Caki2 (cell line): ENCODE measurements at regions not wholly inside any gene's neighbourhood (a gene's known extent, or its start where the extent isn't known, plus 50 kb on each side); places are given as distances from the start of the nearest gene placed in this dataset.

Source experiments
- DNase-seq: peaks from one replicate; pipeline ENCODE4 v3.0.0-alpha.2; 2015; ENCODE audit warnings: low read depth
- in situ Hi-C: cut with HindIII; loops from 2 replicates; pipeline ENCODE4 v1.10.0; 2016; ENCODE audit warnings: low sequenced_read_pairs, low pct_unique_long_range_greater_than_20kb, mixed read lengths

- no peak for DNase-seq
- in situ Hi-C loops: no loop called here
Measured at GRCh38 chr6:23367311-23367710, 758.7 kb upstream of the NRSN1 start.

GRCh38 chr6:23368557-23368956 lies 757.5 kb upstream of the NRSN1 start:
- DNase-seq: no peak
- in situ Hi-C loops: no loop called here

- in situ Hi-C loops: no loop called here
- no peak for DNase-seq
Measured at GRCh38 chr6:23370051-23370450, 756.0 kb upstream of the NRSN1 start.

GRCh38 chr6:23371132-23371915 lies 754.7 kb upstream of the NRSN1 start:
- in situ Hi-C loops: no loop called here
- no peak for DNase-seq

GRCh38 chr6:23377830-23378229 lies 748.2 kb upstream of the NRSN1 start:
- DNase-seq: no peak
- in situ Hi-C loops: no loop called here

GRCh38 chr6:23380465-23380864 lies 745.5 kb upstream of the NRSN1 start:
- no peak for DNase-seq
- in situ Hi-C loops: no loop called here

- peak; percentile 51 for DNase-seq
- in situ Hi-C loops: no loop called here
Measured at GRCh38 chr6:23388086-23388783, 737.8 kb upstream of the NRSN1 start.

GRCh38 chr6:23389386-23389785 lies 736.6 kb upstream of the NRSN1 start:
- in situ Hi-C loops: no loop called here
- DNase-seq: no peak

GRCh38 chr6:23390221-23390620 lies 735.8 kb upstream of the NRSN1 start:
- in situ Hi-C loops: no loop called here

GRCh38 chr6:23394681-23395080 lies 731.3 kb upstream of the NRSN1 start:
- no peak for DNase-seq
- in situ Hi-C loops: no loop called here

More at GRCh38 chr6:23390221-23390620, 735.8 kb upstream of the NRSN1 start:
- DNase-seq: no peak

- no peak for DNase-seq
- in situ Hi-C loops: no loop called here
Measured at GRCh38 chr6:23395381-23395780, 730.6 kb upstream of the NRSN1 start.

- in situ Hi-C loops: no loop called here
- no peak for DNase-seq
Measured at GRCh38 chr6:23396949-23397348, 729.1 kb upstream of the NRSN1 start.

- in situ Hi-C loops: no loop called here
- no peak for DNase-seq
Measured at GRCh38 chr6:23403460-23403859, 722.6 kb upstream of the NRSN1 start.

GRCh38 chr6:23409531-23409930 lies 716.5 kb upstream of the NRSN1 start:
- DNase-seq: no peak
- in situ Hi-C loops: no loop called here

GRCh38 chr6:23410439-23410838 lies 715.6 kb upstream of the NRSN1 start:
- in situ Hi-C loops: no loop called here
- no peak for DNase-seq

GRCh38 chr6:23412770-23413169 lies 713.2 kb upstream of the NRSN1 start:
- in situ Hi-C loops: no loop called here
- DNase-seq: no peak

GRCh38 chr6:23413327-23414050 lies 712.5 kb upstream of the NRSN1 start:
- in situ Hi-C loops: no loop called here

GRCh38 chr6:23414051-23414445 lies 712.0 kb upstream of the NRSN1 start:
- peak; percentile 33 for DNase-seq
- in situ Hi-C loops: no loop called here

More at GRCh38 chr6:23413327-23414050, 712.5 kb upstream of the NRSN1 start:
- no peak for DNase-seq

GRCh38 chr6:23414922-23415321 lies 711.1 kb upstream of the NRSN1 start:
- in situ Hi-C loops: no loop called here
- DNase-seq: no peak
